Activated T-helper 1 cell treated with Interleukin-2 at 50 U/mL for 16 hours (primary cell): ENCODE measurements at regions not wholly inside any gene's neighbourhood (a gene's known extent, or its start where the extent isn't known, plus 50 kb on each side); places are given as distances from the start of the nearest gene placed in this dataset.

Experiments used
- DNase-seq: peaks from one replicate; pipeline ENCODE4 v3.0.0-alpha.2; 2020; ENCODE audit warnings: low read depth

GRCh38 chr5:124372457-124372856, 374.0 kb downstream of the ZNF608 start:
- no peak for DNase-seq

DNA sequence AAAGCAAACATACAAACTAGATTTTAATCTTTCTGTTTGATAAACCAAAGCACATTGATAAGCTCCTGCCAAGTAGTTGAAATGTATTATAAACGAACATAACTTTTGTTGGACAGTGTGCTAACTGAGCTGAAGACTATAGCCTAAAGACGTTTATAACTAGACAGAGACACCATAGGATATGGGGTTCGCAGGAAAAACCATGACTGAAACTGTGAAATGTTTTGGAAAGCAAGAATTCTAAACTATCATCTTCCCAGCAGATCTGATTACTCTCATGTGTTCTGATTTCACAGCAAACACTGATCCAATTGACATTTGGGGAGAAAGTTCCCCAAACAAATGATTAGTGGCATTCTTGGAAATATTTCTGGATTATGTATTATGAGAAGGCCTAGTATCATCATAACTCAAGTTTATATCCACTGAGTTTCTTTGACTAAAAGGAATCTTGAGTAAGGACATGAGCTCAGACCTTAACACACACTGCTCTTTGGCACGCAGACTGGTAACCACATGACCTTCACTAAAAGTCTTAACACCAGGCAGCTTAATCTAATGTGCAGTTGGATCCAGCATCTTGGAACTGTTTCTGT, 375.2 kb downstream of the ZNF608 start:
- DNase-seq: no peak

DNA sequence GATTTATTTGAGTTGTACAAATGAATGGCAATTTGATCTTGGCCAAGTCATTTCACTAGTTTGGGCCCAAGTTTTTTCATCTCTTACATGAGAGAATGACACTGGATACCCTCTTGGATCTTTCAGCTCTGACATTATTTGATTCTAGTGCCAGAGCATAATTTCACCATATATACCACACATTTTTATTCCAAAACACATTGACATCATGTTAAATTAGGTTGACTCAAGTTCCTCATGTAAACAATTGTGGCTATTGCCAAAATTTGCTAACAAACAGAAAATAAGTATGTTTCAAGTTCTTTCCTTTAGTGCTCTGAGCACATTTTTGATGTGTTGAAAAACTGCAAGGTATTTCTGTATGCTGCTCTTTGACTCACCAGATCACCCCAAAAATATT, 375.8 kb downstream of the ZNF608 start:
- no peak for DNase-seq

DNA sequence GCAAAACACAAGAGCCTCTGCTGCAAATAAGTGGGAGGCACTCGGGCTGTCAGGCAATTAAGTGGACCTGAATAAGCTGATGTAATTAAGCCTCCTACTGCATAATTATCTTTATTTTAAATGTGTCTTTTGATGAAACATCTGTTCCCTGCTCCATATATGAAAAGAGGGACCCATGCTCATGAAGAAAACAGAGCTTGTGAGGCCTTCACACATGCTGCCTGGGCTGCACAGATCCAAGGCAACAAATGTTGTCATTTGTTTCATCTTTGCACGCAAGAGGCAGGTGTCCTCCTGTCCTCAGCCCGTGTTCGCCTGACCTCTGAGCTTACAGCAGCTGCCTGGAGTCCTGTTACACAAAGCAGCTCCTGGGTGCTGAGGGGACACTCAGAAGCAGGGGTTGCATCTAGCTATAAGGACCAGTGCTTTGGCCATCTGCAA, 381.1 kb downstream of the ZNF608 start:
- no peak for DNase-seq

GRCh38 chr5:124355928-124356327, 390.5 kb downstream of the ZNF608 start:
- no peak for DNase-seq

DNA sequence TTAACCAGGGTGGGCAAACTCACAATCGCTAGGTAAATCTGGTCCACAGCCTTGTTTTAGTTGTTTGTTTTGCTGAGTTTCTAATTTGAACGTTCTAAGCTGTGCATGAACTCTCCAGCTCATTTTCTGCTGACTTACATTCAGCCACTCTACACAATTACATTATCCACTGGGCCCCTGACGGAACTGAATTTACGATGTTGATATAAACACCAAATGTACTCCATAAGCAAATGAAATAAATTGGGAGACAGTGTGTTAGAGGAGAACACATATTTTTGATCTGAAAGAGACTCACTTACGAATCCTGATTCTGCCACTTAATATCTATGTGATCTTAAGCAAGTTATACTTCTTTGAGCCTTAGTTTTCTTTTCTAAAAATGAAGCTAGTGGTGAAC, 393.4 kb downstream of the ZNF608 start:
- DNase-seq: no peak

DNA sequence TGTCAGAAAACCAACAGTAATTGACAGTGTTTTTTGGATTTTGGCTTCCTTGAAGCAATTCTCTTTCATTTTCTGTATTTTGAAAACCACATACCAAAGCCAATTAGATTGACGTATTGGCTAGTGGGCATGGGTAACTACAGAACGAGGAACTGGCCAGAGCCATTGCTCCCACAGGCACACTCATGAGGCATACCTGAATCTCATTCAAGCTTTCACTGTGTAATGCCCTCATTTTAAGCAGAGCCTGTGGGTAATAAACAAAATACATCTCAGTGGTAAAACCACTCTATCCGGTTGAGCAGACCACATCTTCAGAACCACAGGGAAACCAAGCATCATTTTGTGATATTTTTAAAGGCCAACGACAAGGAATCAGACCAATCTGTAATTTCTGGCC, 394.1 kb downstream of the ZNF608 start:
- no peak for DNase-seq

DNA sequence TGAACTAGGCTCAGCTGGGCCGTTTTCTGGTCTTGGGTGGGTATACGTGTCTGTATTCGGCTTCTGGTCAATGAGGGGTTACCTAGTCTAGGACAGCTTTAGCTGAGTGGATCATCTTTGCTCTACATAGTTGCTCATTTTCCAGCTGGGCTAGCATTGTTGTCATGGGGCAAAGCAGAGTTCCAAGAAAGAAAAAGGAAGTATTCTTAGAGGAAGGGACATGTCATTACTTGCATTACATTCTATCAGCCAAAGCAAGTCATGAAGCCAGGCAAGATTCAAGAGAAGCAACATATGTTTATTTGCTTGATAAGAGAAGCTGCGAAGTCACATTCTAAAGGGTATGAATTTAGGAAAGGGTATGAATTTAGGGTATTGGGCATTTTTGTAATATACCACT, 396.5 kb downstream of the ZNF608 start:
- DNase-seq: no peak

GRCh38 chr5:124343451-124343867, 403.0 kb downstream of the ZNF608 start:
- no peak for DNase-seq

GRCh38 chr5:124342986-124343385, 403.5 kb downstream of the ZNF608 start:
- no peak for DNase-seq

DNA sequence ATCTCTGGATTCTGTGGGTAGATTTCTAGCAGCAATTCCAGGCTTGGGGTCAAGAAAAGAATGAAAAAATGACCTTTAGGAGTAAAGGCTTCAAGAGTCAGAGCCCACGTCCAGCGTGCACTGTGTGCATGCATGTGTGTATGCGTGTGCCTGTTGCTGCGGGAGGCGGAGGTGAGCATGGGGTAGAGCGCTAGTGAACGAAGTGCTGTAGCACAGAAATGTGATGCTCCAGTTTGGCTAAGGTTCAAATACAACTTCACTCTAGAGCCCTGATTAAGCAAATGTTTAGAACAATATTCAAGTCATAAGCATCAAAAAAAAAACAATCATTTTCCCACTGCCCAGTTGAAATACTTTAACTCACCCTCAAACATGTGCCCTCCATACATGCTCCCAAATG, 403.9 kb downstream of the ZNF608 start:
- no peak for DNase-seq

- no peak for DNase-seq
Measured at GRCh38 chr5:124342027-124342471, 404.4 kb downstream of the ZNF608 start.

DNA sequence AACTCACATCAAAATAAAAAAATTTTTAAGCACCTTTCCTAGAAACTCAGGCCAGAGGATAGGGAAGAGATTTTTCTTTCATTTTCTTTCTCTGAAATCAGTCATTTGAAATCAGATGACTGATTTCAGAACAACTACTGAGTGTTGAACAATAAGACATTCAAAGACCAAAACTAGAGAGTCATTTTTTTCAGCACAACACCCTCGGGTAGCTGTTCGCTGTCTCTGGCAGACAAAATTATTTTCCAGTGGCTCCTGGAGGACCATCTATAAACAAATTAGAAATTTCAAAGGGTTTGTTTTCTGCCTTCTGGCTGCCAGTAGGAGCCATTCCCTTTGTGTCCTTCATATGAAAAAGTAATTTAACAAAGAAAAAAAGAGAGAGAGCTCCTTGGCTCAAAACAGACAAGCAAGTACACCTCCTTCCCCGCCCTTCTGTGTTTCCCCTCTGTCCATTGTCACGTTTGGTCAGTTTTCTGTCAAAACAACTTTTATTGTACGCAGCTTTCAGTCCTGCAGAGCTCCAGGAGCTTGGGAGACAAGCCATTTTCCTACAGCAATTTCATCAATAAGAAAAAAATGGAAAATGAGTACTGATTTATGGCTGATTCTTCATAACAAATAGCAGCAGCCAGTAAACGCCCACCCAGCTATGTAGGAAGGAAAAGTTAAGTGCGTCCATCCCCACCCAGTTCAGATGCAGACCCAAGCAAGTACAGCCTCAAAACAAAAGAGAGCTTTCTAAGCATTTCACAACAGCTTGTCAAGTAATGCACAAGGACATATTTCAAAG, 405.2 kb downstream of the ZNF608 start:
- no peak for DNase-seq

DNA sequence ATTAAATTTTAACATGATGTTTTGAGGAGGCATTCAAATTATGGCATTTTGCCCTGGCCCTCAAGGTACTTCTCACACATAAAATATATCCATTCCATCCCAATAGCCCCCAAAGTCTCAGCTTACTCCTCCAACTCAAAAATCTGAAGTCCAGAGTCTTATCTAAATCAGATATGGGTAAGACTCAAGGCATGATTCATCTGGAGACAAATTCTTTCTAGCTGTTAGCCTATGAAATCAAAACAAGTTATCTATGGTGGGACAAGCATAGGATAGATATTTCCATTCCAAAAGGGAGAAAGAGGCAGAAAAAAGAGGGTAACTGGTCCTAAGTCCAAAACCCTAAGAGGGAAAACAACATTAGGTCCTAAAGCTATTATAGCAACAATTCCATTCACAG, 408.4 kb downstream of the ZNF608 start:
- DNase-seq: no peak

DNA sequence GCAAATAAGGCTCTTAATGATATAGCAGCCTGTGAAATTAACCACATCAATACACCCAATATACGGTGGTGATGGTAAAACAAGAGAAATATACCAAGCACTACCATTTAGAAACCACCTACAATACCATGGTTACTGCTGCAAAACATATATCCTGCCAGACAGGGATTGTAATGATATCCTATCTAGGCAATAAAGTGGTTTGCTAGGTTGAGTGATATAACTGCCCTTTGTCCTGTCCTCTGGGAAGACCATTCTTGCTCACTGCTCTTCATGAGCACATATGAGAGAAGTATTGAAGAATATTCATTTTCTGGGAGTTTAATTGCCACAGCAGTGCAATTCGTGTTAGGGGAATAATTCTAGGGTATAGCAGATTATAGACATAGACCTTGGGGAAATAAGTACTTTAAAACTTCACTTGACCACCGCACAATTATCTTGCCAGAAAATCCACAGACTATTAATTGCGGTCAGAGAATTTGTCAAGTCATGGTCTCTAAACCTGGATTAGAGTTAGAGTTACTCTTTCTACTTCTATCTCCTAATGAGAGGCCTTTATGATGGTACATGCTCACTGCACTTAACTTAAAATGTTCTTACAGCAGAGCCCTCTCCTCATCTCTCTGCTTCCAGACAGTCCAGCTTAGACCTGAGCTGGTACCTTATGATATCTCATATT, 413.0 kb downstream of the ZNF608 start:
- DNase-seq: no peak

- DNase-seq: no peak
Measured at GRCh38 chr5:124332273-124332672, 414.2 kb downstream of the ZNF608 start.

- DNase-seq: no peak
Measured at GRCh38 chr5:124330595-124331220, 415.7 kb downstream of the ZNF608 start.

DNA sequence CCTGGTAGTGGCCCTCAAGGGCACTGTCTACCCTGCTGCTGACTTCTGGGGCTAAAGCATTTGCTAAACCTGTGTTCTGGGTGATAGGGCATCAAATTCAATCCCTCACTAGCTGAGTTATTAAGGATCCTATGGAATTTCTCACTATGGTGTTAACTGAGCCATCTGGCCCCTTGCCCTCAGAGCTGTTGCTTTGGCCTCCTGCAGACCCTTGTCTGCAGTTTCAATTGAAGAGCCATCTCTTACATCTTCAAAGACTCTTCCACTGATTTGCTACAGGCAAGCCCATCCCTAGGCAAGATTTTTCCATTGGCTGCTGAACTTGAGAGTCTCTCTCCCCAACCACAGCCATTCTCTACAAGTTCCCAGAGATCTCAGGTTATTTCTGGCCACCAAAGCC, 418.2 kb downstream of the ZNF608 start:
- DNase-seq: no peak

DNA sequence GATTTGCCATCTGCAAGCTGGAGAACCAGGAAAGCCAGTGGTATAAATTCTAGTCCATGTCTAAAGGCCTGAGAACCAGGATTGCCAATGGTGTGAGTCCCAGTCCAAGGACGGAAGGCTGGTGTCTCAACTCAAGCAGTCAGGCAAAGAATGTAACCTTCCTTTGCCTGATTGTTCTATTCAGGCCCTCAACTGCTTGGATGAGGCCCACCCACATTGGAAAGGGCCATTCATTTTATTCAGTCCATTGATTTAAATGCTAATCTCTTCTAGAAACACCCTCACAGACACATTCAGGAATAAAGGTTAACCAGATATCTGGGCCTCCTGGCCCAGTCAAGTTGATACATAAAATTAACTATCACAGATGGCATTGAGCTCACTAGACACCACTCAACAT, 427.8 kb downstream of the ZNF608 start:
- DNase-seq: no peak

DNA sequence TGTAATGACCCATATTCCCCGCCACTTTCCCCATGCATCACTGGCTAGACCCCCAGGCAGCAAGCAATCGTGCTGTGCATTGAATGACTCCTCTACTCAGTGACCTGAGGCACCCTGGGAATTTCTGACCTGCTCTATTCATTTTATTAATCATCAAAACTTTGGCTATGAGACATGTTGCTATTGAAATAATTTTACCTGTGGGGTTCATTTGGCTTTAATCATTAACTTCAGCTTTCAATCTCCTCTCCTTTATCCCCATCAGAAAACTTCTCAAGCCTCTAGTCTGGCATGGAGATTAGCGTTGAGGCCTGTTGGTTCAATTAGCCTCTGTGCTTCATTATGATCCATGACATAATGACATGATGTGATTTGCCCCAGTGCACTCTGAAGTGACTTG, 429.0 kb downstream of the ZNF608 start:
- DNase-seq: no peak

DNA sequence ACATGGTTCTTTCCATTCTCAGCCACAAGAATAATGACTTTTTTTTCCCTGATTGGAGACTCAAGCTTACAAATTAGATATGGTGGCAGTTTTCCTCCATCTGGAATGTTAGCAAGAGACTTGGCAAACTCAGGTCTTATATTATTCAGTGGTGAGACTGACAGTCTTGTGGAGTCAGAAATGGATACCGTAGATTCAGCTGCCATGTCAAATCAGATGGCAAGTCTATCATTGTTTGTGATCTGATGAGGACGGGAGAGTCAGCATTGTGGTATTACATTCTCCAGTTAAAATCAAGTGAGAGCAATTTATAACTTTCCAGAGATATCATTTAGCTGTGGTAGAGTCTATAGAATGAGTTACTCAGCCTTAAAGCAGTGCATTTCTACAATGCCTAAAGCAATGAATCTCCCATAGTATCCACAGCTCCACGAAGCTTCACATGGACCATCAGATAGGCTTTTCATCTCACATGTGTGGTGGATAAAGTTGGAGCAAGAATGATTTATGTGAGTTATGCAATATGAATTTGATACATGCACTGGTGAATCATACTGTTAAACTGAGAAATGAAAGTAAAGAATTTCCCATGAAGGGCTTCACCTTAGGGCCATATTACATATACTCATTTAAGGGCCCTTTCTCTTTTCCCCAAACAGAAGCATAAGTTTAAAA, 430.6 kb downstream of the ZNF608 start:
- DNase-seq: no peak

DNA sequence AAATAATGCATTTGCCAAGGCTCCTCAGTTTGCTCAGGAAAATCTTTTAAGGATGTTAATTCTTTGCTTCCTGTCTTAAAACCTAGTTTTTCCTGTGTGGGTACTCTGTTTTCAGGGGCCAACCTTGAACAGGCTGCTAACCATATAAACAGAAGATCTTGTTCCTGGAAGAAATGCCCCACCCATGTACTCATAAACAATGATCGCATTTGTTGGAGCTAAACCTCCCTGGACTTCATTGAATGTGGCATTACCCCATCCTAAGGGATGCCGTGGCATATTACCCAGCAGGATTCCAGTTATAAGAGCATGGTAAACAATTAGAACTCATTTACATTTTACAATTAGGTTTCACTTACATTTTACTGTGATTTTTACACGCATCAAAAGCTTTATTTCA, 436.0 kb downstream of the ZNF608 start:
- no peak for DNase-seq
